Stimulated activated naive B cell treated with anti-CD40 and anti-IgM and Interleukin-4, amounts not matched to agents 10 μg/mL and 1 μg/mL and 100 μg/mL, for 72 hours (primary cell): ENCODE measurements at regions not wholly inside any gene's neighbourhood (a gene's known extent, or its start where the extent isn't known, plus 50 kb on each side); places are given as distances from the start of the nearest gene placed in this dataset.

ENCODE experiments used
- ATAC-seq, 2 donors: fragments of 150-1000 bp; cut with Tn5 transposase; replicated peaks; 2 replicates each; pipeline ENCODE4 v1.10.0; 2021; ENCODE audit warnings: moderate library complexity in 1 of 2
- DNase-seq: peaks from one replicate; pipeline ENCODE4 v3.0.0; 2021
- H3K27ac Mint-ChIP-seq: one replicate; pipeline ENCODE4 v1.8.0; 2022; ENCODE audit warnings: mild to moderate bottlenecking, mixed read lengths
- H3K27me3 Mint-ChIP-seq, 2 donors: one replicate each; pipeline ENCODE4 v1.8.0; 2022; ENCODE audit warnings: mixed read lengths in 2 of 2
- H3K36me3 Mint-ChIP-seq, 2 donors: one replicate each; pipeline ENCODE4 v1.8.0; 2022; ENCODE audit warnings: mixed read lengths in 2 of 2, mild to moderate bottlenecking in 1 of 2
- H3K4me1 Mint-ChIP-seq, 2 donors: one replicate each; pipeline ENCODE4 v1.8.0; 2022; ENCODE audit warnings: mixed read lengths in 2 of 2, mild to moderate bottlenecking in 1 of 2
- H3K4me3 Mint-ChIP-seq, 2 donors: one replicate each; pipeline ENCODE4 v1.8.0; 2022; ENCODE audit warnings: mild to moderate bottlenecking in 2 of 2, mixed read lengths in 2 of 2, moderate library complexity in 1 of 2
- H3K9me3 Mint-ChIP-seq, 2 donors: one replicate each; pipeline ENCODE4 v1.8.0; 2022; ENCODE audit warnings: mixed read lengths in 2 of 2, mild to moderate bottlenecking in 1 of 2

GRCh38 chr1:191579019-191579418, 579.2 kb upstream of the RGS18 start:
- H3K27me3 Mint-ChIP-seq = no peaks in the 10 kb centered on the region
- H3K4me3 Mint-ChIP-seq = no peak overlapping the region
- peaks cover 3 to 7% of the 10 kb centered on the region in 2 donors for H3K9me3 Mint-ChIP-seq
- H3K36me3 Mint-ChIP-seq = no peaks in the 10 kb centered on the region
- ATAC-seq = no peak
- DNase-seq = no peak
- no peak overlapping the region for H3K27ac Mint-ChIP-seq
- H3K4me1 Mint-ChIP-seq = no peaks in the 10 kb centered on the region

- ATAC-seq (no peak), DNase-seq (no peak)
- H3K27me3 Mint-ChIP-seq = no peaks in the 10 kb centered on the region
- H3K27ac Mint-ChIP-seq = no peak overlapping the region
- H3K36me3 Mint-ChIP-seq = no peaks in the 10 kb centered on the region
- H3K4me1 Mint-ChIP-seq = no peaks in the 10 kb centered on the region
- H3K4me3 Mint-ChIP-seq = no peak overlapping the region
- H3K9me3 Mint-ChIP-seq = peaks cover 4 to 7% of the 10 kb centered on the region in 2 donors
These were observed 576.1 kb upstream of the RGS18 start for GRCh38 chr1:191582169-191582568.

GRCh38 chr1:191585095-191585494, 573.2 kb upstream of the RGS18 start:
- H3K4me1 Mint-ChIP-seq = no peaks in the 10 kb centered on the region
- no peaks in the 10 kb centered on the region for H3K27me3 Mint-ChIP-seq
- no peak overlapping the region for H3K4me3 Mint-ChIP-seq
- no peaks in the 10 kb centered on the region for H3K36me3 Mint-ChIP-seq
- DNase-seq (no peak), ATAC-seq (no peak)
- no peak overlapping the region for H3K27ac Mint-ChIP-seq
- H3K9me3 Mint-ChIP-seq = peaks cover 0 to 4% of the 10 kb centered on the region in 2 donors

- Mint-ChIP-seq H3K27me3 (no peaks in the 10 kb centered on the region), H3K27ac (no peak overlapping the region), H3K4me1 (no peaks in the 10 kb centered on the region), H3K9me3 (peaks cover 0 to 1% of the 10 kb centered on the region in 2 donors), H3K36me3 (no peaks in the 10 kb centered on the region), H3K4me3 (no peak overlapping the region)
- ATAC-seq (no peak), DNase-seq (no peak)
These were observed 569.4 kb upstream of the RGS18 start for GRCh38 chr1:191588905-191589304.

GRCh38 chr1:191589536-191589935, 568.7 kb upstream of the RGS18 start:
- Mint-ChIP-seq H3K27ac (no peak overlapping the region), H3K36me3 (no peaks in the 10 kb centered on the region), H3K9me3 (no peaks in the 10 kb centered on the region), H3K4me3 (no peak overlapping the region), H3K27me3 (no peaks in the 10 kb centered on the region), H3K4me1 (no peaks in the 10 kb centered on the region)
- ATAC-seq (no peak), DNase-seq (no peak)

- Mint-ChIP-seq H3K27me3 (no peaks in the 10 kb centered on the region), H3K27ac (no peak overlapping the region), H3K36me3 (no peaks in the 10 kb centered on the region), H3K9me3 (no peaks in the 10 kb centered on the region), H3K4me1 (no peaks in the 10 kb centered on the region), H3K4me3 (no peak overlapping the region)
- no peak for ATAC-seq
- no peak for DNase-seq
These were observed 567.7 kb upstream of the RGS18 start for GRCh38 chr1:191590578-191590977.

- ATAC-seq = no peak
- Mint-ChIP-seq H3K4me3 (no peak overlapping the region), H3K4me1 (no peaks in the 10 kb centered on the region), H3K27ac (no peak overlapping the region), H3K27me3 (no peaks in the 10 kb centered on the region), H3K36me3 (no peaks in the 10 kb centered on the region), H3K9me3 (no peaks in the 10 kb centered on the region)
- no peak for DNase-seq
These were observed 566.2 kb upstream of the RGS18 start for GRCh38 chr1:191592039-191592438.

- Mint-ChIP-seq H3K36me3 (no peaks in the 10 kb centered on the region), H3K4me1 (no peaks in the 10 kb centered on the region), H3K27me3 (no peaks in the 10 kb centered on the region), H3K27ac (no peak overlapping the region), H3K4me3 (no peak overlapping the region), H3K9me3 (no peaks in the 10 kb centered on the region)
- no peak for ATAC-seq
- DNase-seq = no peak
These were observed 565.4 kb upstream of the RGS18 start for GRCh38 chr1:191592907-191593306.

GRCh38 chr1:191595170-191595569, 563.1 kb upstream of the RGS18 start:
- H3K4me1 Mint-ChIP-seq = no peaks in the 10 kb centered on the region

GRCh38 chr1:191608367-191608766, 549.9 kb upstream of the RGS18 start:
- peaks cover 0 to 2% of the 10 kb centered on the region in 2 donors for H3K9me3 Mint-ChIP-seq
- H3K4me1 Mint-ChIP-seq = no peaks in the 10 kb centered on the region
- ATAC-seq (no peak), DNase-seq (no peak)
- H3K27me3 Mint-ChIP-seq = no peaks in the 10 kb centered on the region
- H3K36me3 Mint-ChIP-seq = no peaks in the 10 kb centered on the region
- H3K4me3 Mint-ChIP-seq = no peak overlapping the region
- H3K27ac Mint-ChIP-seq = no peak overlapping the region

More at GRCh38 chr1:191595170-191595569, 563.1 kb upstream of the RGS18 start:
- Mint-ChIP-seq H3K4me3 (no peak overlapping the region), H3K27me3 (no peaks in the 10 kb centered on the region), H3K36me3 (no peaks in the 10 kb centered on the region), H3K9me3 (no peaks in the 10 kb centered on the region), H3K27ac (no peak overlapping the region)
- peak in 1 of 2 donors; percentile 23 for ATAC-seq
- DNase-seq = no peak

- Mint-ChIP-seq H3K27ac (no peak overlapping the region), H3K27me3 (no peaks in the 10 kb centered on the region), H3K4me3 (no peak overlapping the region), H3K4me1 (no peaks in the 10 kb centered on the region), H3K9me3 (peaks cover 0 to 2% of the 10 kb centered on the region in 2 donors), H3K36me3 (no peaks in the 10 kb centered on the region)
- ATAC-seq (no peak), DNase-seq (no peak)
These were observed 549.0 kb upstream of the RGS18 start for GRCh38 chr1:191609305-191609704.

- no peak for ATAC-seq
- no peaks in the 10 kb centered on the region for H3K27me3 Mint-ChIP-seq
- H3K27ac Mint-ChIP-seq = no peak overlapping the region
- no peak for DNase-seq
- H3K4me1 Mint-ChIP-seq = no peaks in the 10 kb centered on the region
- no peaks in the 10 kb centered on the region for H3K9me3 Mint-ChIP-seq
- H3K4me3 Mint-ChIP-seq = no peak overlapping the region
- H3K36me3 Mint-ChIP-seq = no peaks in the 10 kb centered on the region
These were observed 543.0 kb upstream of the RGS18 start for GRCh38 chr1:191615101-191615821.

- Mint-ChIP-seq H3K4me3 (no peak overlapping the region), H3K4me1 (no peaks in the 10 kb centered on the region), H3K27me3 (no peaks in the 10 kb centered on the region), H3K9me3 (no peaks in the 10 kb centered on the region), H3K27ac (no peak overlapping the region), H3K36me3 (no peaks in the 10 kb centered on the region)
- no peak for DNase-seq
- no peak for ATAC-seq
These were observed 540.1 kb upstream of the RGS18 start for GRCh38 chr1:191618181-191618580.

- H3K4me1 Mint-ChIP-seq = no peaks in the 10 kb centered on the region
- H3K36me3 Mint-ChIP-seq = no peaks in the 10 kb centered on the region
- H3K27ac Mint-ChIP-seq = no peak overlapping the region
- H3K9me3 Mint-ChIP-seq = no peaks in the 10 kb centered on the region
- H3K4me3 Mint-ChIP-seq = no peak overlapping the region
- no peak for ATAC-seq
- no peak for DNase-seq
- no peaks in the 10 kb centered on the region for H3K27me3 Mint-ChIP-seq
These were observed 537.4 kb upstream of the RGS18 start for GRCh38 chr1:191620883-191621282.

GRCh38 chr1:191624044-191624443, 534.2 kb upstream of the RGS18 start:
- Mint-ChIP-seq H3K4me1 (no peaks in the 10 kb centered on the region), H3K4me3 (no peak overlapping the region), H3K27me3 (no peaks in the 10 kb centered on the region), H3K9me3 (no peaks in the 10 kb centered on the region), H3K36me3 (no peaks in the 10 kb centered on the region), H3K27ac (no peak overlapping the region)
- DNase-seq = no peak
- ATAC-seq = no peak

GRCh38 chr1:191629836-191630235, 528.4 kb upstream of the RGS18 start:
- Mint-ChIP-seq H3K36me3 (no peaks in the 10 kb centered on the region), H3K4me3 (no peak overlapping the region), H3K27ac (no peak overlapping the region), H3K27me3 (no peaks in the 10 kb centered on the region), H3K9me3 (peaks cover 5 to 15% of the 10 kb centered on the region in 2 donors), H3K4me1 (no peaks in the 10 kb centered on the region)
- DNase-seq (no peak), ATAC-seq (no peak)
